ENCODE measurements at regions not wholly inside any gene's neighbourhood (a gene's known extent, or its start where the extent isn't known, plus 50 kb on each side); places are given as distances from the start of the nearest gene placed in this dataset.

- TF ChIP-seq POLR2A (IDR thresholded peaks at IDR 0.05) (no peak), CTCF (IDR thresholded peaks at IDR 0.05) (no peak)
Observed at GRCh38 chr13:82070416-82070815, 1729.5 kb upstream of the SPRY2 start.
